Bone marrow (tissue), 2 donors: ENCODE measurements at regions not wholly inside any gene's neighbourhood (a gene's known extent, or its start where the extent isn't known, plus 50 kb on each side); places are given as distances from the start of the nearest gene placed in this dataset.

Experiments
- DNase-seq, 2 donors: peaks; one replicate each; lab custom pipeline; 2025; lab: John Stamatoyannopoulos, UW

DNA sequence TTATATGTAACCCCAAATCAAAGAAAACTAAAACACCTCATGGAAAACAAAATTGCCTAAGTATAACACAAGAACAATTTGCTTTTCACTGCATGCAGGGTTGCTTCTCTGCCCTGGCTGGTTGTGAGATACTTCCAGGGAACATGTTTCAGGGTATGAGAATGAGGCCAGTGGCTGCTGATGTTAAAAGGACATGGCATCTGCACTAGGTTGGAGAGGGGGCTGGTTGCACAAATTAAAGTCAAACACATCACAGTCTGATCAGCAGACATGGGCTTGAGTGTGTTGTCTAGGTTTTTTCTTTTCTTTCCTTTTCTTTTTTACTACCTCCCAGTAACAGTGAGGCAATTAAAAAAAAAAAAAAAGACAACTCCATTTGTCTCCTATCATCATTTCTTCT is 374.9 kb downstream of the MCTP2 start:
- no peak for DNase-seq

DNA sequence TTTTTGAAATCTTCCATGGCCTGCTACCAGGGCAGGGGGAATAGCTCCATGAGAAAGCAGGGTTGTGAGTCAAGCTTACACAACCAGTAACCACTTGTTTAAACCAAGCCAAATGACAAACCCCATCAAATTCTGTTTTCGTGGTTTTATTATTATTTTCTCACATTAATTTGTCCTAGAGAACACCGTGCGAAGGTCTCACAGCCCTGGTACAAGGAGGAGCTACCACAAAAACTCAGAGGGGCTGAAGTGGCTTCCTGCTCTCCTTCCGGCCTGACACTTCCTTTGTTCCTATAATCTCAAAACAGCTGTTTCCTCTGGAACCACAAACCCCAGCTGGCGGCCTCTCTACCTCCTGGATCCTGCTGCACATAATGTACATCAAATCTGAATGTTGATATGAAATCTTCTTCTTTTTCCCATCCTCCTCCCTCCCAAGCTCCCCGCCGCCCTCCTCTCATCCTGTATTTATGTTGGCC is 375.9 kb downstream of the MCTP2 start:
- DNase-seq, result peak in 1 of 2 donors; percentile 93

DNA sequence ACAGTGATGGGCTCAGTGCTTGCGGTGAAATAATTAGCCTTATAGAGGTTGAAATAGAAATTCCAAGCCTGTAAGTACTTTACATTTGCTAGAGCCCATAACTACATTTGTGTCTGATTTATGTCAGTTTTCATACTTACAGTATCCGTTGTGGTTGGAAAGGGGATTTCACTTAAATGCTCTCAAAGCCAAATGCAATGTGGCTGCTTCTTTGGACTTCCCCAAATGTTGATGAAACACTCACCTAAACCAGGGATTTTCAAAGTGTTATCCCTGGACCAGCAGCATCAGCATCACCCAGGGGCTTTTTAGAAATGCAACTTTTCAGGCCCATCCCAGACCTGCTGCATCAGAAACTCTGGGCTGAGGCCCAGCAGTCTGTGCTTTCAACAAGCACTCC is 378.7 kb downstream of the MCTP2 start:
- DNase-seq, result peak in 1 of 2 donors; percentile 15

DNA sequence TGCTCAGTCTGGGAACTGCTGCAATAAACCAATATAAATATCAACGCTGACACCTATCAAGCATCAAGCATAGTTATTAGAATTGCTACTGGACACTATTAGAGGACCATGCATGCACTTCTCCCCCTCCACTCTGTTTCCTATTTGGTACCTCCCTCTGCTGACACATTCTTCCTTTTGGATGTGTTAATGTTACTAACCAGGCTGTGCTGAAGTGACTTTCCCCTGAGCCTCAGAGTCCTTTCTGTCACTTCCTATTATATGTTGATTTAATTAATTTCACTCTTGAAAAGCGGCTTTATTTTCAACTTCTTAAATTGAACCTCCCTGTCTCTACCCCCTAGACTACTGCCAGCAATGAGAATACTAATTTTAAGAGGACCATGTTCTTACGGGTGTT is 379.1 kb downstream of the MCTP2 start:
- no peak for DNase-seq

DNA sequence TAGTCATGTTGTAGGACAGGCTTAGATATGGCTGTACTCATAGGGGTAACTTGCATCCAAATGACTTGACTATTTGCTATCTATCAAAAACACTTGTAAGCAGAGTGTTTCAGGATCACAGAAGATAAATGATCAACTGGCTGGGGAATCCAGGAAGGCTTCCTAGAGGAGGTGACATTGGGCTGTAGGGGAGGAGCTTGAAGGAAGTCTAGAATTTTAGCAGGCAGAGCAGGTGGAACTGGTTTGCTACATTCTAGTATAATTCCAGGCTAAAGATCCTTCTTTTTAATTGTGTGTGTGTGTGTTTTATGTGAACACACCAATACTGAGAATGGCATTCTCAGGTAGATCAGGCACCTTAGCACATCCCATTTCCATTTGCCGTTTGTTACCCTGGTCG is 380.3 kb downstream of the MCTP2 start:
- no peak for DNase-seq

DNA sequence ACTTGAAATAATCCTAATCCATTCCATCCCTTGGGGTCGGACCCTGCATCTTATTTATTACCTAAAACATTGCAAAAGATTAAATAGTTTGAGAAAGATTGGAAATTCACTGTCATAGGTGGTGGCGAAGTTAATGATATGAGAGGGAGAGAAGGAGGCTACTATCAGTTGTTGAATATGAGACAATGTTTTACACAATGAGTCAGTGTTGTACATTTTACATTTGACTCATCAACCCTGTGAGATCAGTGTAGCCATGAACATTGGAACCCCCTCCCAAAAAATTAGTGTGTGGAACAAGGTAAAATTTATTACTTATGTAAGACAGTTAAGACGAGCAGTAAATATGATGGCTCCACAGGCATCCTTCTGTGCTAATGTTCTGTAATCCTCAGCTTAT is 384.3 kb downstream of the MCTP2 start:
- no peak for DNase-seq

DNA sequence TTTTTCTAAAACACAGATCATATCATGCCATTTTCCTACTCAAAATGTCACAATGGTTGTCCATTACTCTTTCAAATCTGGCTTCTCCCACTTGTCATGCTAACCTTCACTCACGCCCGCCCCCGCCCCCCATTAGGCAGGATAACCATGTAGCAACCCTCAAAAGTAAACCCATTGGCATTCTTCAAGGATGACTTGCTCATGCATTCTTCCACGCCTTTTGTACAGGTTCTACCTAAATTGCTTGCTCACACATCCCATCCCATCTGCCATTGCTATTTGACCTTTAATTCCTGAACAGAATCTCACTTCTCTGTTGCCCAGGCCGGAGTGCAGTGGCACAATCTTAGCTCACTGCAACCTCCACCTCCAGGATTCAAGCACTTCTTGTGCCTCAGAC is 389.3 kb downstream of the MCTP2 start:
- DNase-seq, result no peak

DNA sequence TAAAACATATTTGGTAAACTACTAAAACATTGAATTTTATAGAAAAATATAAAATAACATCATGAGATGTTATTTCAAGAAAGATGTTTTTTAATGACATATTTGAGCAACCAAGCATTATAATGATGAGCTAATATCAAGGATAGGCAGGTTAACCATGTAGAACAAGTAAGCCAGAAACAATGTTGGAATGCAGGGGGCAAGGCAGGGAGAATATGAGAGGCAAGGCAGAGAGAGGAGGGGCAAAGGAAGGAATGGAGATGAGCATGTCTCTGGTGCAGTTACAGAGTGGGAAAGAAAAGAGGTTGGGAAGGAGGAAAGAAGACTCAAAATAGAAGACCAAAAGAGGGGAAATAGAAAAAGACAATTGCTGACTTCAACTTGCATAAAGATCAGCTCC is 390.4 kb downstream of the MCTP2 start:
- no peak for DNase-seq

DNA sequence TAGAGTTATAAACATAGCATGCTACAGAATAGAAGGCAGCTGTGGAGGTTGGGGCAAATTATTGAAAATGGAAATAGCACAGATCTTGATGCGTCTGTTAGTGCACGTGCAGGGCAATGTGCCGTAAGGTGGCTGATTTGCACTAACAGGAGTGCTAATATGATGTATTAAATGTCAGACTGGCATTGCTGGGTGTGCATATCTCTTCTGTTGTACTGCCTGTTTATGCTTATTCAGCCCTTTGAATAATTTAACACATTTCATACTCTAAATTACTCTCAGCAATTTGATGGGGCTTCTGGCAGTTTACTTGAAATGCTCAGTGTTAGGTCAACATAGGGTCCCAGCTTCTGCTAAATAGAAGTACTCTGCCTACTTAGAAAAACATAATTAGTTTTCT is 395.6 kb downstream of the MCTP2 start:
- no peak for DNase-seq

DNA sequence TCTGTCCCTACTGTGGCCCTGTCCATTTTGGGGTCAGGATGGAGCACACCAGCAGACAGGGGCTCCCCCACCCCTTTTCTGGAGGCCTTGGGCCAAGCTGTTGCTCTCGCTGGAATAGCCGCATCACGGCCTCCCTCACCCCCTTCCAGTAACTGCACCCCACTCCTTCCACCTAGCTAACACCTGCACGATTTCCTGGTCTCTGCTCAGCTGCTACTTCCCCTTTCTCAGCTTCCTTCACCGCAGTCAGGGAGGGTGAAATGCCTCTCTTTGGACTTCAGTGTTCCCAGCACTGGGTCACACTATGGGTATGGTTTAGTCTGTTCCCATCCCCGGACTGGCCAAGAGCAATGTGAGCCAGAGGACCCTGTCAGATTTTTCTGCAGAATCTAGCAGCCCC is 400.2 kb downstream of the MCTP2 start:
- DNase-seq, result no peak

DNA sequence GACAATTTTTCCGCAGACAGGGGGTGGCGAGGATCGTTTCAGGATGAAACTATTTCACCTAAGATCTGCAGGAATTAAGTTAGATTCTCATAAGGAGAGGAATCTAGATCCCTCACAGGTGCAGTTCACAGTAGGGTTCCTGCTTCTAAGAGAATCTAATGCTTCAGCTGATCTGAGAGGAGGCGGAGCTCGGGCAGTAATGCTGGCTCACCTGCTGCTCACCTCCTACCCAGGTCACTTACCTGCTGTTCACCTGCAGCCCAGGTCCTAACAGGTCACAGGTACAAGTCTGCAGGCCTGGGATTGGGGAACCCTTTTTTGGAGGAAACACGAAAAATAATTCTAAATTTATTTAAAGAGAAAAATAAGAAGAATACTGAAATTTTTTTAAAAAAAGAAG is 406.8 kb downstream of the MCTP2 start:
- no peak for DNase-seq

DNA sequence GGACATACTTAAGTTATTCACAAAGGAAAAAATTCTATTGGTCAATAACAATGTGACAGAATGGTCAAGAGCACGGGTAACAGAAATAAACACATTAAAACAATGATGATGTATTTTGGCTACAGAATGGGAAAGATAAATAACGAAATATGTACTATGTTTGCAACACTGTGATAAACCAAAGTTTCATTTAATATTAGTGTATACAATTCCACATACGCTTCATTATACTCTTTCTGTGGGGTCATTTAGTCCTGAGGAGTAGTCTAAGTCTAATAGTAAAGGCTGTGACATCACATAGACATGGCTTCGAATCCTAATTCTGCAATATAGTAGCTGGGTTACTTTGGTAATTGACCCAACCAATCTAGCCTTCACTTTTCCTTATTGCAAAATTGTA is 408.3 kb downstream of the MCTP2 start:
- no peak for DNase-seq

DNA sequence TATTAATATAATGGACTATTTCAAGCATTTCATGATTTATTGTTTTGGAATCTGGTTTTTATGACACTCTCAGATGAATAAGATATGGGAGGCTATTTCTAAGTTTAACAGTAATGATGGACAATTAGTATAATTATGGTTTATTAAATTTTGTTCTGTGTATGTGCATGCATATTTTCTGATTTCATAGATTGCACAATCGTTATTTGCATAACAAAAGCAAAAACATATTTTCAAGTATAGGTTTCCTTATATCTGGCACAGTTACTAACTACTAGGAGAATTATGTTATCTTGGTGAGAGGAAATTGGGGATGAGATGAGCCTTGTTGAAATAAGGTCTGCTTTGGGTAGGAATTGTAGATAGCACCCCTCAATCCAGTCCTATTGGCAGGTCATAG is 413.1 kb downstream of the MCTP2 start:
- DNase-seq, result no peak

DNA sequence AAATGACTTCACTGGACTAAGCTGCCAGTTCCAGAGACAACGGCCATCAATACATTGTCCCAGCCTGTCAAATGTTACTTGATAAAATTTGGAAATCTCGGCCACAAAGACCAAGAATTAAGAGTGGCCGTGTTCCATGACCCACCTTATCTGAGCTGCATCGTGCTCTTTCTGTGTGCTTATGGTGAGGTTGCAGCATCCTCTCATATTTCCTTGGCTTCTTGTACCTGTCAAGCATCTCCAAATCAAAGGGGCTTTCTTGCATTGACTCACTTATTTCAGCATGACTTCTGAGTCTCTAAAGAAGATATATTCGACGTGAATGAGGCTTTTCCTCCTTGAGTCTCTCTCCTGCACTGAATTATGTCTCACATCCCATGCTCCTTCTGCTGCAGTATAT is 421.7 kb downstream of the MCTP2 start:
- DNase-seq, result no peak

DNA sequence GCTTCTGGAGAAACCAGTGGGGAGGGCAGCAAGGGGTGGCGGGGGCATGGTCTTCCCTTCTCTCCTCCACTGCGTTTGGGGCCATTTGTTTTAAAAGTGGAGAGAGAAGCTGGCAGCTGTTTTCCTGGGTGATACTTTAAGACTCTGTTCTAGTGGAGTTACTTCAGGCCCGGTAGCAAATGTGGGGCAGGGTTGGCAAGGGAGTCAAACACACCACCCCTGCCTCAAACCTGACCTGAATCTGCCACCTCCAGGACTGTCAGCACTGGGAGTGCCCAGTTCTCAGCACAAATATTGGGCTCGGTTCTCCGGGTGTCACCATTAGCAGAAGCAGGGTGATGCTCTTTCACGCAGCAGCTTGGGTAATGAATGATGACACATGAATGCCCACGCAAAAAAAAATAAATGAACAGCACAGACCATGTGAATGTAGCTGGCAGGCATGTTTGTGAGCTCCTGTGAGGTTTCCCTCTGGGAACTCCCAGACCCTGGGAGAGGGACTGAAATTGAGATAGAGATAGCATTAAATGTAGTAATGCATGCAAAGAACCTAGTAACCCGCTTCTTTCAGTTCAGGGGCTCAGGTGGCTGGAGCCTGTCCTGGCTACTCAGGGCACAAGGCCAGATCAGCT is 424.0 kb downstream of the MCTP2 start:
- no peak for DNase-seq

DNA sequence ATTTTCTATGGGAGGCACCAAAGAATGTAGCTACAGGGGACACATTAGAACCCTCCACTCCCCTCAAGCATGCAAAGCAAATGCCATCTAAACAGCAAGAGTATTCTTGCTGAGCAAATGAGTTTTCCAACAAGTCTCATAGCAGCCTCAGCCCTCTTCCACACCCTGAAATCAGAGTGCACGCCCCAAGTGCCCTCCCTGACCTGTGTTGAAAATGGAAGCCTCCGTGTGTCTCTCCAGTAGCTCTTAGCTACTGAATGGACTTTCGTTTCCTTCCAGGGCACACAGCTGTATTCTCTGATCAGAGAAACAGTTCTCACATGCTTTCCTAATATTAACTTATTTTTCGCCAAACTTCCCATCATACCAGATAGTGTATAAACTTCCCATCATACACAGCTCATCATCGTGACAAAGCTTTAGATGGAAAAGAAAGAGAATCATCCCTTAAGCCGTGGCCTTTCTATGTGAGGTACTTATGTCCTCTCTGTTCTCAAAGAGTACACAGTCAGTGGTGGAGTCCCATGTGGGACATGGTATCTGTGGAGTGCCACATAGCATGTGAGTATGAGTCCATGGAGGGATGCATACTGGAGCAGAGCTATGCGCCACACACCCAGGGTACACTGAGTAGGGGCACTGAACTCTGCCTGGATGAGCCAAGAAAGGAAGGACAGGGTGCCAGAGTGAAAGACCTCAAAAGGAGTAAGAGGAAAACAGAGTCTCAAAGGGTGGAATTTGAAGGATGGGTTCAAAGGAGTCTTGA is 434.5 kb downstream of the MCTP2 start:
- DNase-seq, result no peak

DNA sequence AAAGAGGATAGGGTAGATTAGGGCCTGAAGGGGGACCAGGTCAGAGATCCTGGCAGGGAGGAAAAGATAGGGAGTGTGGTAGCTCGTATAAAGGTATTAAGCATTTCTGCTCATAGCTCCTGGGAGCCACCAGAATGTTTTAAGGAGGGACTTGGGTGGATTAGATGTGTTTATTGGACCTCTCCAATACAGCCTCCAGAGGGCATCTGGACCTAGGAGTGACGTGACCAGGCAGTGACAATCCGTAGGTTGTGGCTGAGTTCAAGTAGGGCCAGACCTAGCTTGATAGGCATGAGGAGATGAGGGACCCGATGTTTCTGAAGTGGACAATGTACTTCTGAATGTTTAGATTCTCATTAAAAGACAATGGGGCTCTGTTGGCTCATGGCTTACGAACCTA is 435.2 kb downstream of the MCTP2 start:
- DNase-seq, result no peak

DNA sequence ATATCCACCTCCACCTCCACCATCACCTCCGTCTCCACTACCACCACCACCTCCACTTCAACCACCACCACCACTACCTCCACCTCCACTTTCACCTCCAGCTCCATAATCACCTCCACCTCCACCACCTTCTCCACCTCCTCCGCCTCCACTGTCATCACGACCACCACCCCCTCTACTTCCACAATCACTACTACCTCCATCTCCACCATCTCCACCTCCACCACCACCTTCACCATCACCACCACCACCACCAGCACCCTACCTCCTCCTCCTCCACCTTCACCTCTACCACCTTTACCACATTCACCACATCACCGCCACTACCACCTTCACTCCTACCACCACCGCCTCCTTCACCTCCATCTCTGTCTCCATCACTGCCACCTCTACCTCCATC is 435.7 kb downstream of the MCTP2 start:
- no peak for DNase-seq

DNA sequence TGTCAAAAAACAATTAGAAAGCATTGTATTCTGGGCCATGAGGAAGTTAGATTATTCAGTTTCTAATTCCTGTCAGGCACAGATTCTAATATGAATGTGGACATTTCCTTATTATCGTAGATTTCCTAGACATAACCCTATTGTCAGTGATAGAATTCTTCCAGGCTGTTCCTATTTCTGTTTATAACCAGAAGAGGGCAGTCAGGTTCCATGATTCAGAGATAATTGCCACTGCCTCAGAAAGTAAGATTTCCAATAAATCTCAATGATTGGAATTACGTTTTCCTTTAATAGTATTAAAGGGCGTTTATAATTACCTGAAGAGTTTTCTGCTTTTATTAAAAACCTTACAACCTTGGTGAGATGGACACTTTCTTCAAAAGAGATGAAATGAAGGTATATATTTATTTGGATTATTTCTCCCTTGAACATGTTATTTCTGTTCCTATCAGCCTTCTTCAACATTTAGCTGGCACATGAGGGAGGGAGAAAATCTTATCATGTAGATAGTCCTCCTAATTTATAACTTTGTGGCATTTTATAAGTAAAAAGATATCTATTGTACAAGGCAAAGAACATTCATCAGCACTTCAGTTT is 439.2 kb downstream of the MCTP2 start:
- DNase-seq, result peak in 1 of 2 donors; percentile 15

DNA sequence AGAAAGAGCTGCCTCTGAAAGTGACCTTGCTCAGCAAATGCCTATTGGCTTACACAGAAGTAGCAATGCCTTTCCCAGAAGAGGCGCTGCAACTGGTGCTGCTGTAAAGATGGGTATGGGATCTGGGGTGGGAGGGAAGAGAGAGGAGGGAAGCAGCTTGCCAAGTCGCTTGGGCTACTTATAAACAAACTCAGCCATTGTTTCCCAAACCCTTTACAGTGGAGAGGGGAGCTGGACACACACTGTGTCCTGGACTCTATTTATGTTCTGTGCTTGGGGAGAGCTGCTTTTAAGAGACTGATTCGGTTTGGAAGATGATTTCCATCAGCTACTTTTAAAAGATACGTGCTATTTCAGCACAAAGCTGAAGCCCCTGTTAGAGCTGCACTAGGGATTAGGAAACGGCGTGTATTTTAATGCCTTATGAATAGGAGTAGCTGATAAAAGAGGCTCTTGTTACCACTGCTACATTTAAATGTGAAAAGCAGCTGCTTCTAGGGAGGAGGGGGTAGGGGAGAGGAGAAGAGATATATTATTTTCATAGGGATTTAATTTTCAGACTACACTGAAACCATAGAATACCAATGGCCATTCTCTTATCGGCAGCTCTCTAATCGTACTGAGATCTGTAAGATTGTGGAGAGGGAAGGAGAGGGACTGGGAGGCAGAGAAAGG is 440.6 kb downstream of the MCTP2 start:
- DNase-seq, result no peak

DNA sequence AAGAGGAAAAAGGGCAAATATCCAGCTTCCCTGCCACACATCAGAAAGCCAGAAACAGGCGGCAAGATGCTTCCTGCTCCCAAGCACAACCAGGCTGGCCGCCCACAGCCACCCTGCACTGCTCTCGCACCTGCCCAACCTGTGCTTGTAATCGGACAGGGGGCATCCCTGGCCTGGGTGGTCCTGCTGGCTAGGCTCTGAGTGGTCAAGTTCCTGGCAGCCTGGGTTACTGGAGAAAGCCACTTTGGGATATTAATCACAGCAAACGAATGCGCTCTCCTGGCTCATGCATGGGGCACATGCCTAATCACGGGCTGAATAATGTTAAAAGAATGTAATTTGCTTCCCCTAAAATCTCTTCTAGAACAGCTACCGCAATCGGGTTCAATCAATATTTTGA is 442.4 kb downstream of the MCTP2 start:
- no peak for DNase-seq

DNA sequence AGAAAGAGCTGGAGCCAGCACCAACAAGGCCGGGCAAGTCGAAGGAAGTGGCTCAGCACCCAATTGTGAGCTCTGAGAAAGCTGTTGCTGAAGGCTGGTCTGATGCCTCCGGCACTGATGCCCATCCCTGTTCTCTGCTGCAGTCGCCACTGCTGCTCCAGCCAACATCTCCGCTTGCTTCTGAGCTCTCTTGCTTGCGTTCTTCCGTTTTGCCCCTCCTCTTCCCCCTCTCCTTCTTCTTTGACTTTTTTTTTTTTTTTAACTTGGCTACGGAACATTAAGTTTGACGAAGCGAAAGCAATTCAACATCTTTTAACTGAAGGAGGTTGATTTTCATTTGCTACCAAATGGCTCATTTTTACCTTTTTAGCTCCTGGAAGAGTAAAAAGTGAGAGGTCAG is 442.9 kb downstream of the MCTP2 start:
- no peak for DNase-seq
